Urothelium cell line (cell line): ENCODE measurements at regions not wholly inside any gene's neighbourhood (a gene's known extent, or its start where the extent isn't known, plus 50 kb on each side); places are given as distances from the start of the nearest gene placed in this dataset.

Source experiments
- DNase-seq: peaks from one replicate; pipeline ENCODE4 v3.0.0; 2011; ENCODE audit warnings: low spot score, mixed read lengths
- FAIRE-seq: peaks from 2 replicates; lab custom pipeline; 2011; peaks lifted over from hg19 to GRCh38; lab: Jason Lieb, UNC

GRCh38 chr1:172883387-172883791, 167.4 kb downstream of the TNFSF18 start:
- no peak for DNase-seq
- no peak for FAIRE-seq

GRCh38 chr1:172883844-172884243, 166.9 kb downstream of the TNFSF18 start:
- DNase-seq (no peak), FAIRE-seq (no peak)

GRCh38 chr1:172885411-172885810, 165.3 kb downstream of the TNFSF18 start:
- FAIRE-seq, result no peak

GRCh38 chr1:172885971-172886370, 164.8 kb downstream of the TNFSF18 start:
- FAIRE-seq (no peak), DNase-seq (no peak)

More at GRCh38 chr1:172885411-172885810, 165.3 kb downstream of the TNFSF18 start:
- DNase-seq, result no peak

GRCh38 chr1:172887162-172887561, 163.6 kb downstream of the TNFSF18 start:
- no peak for DNase-seq
- FAIRE-seq, result no peak

- no peak for DNase-seq
- no peak for FAIRE-seq
Observed at GRCh38 chr1:172893146-172893841, 157.4 kb downstream of the TNFSF18 start.

- DNase-seq, result no peak
- FAIRE-seq, result no peak
Observed at GRCh38 chr1:172894349-172895049, 156.2 kb downstream of the TNFSF18 start.

GRCh38 chr1:172895050-172895460, 155.7 kb downstream of the TNFSF18 start:
- FAIRE-seq, result no peak

GRCh38 chr1:172895761-172896160, 155.0 kb downstream of the TNFSF18 start:
- FAIRE-seq (no peak), DNase-seq (no peak)

More at GRCh38 chr1:172895050-172895460, 155.7 kb downstream of the TNFSF18 start:
- no peak for DNase-seq

GRCh38 chr1:172897738-172898137, 153.0 kb downstream of the TNFSF18 start:
- DNase-seq (no peak), FAIRE-seq (no peak)

- DNase-seq, result no peak
- no peak for FAIRE-seq
Observed at GRCh38 chr1:172898866-172899265, 151.9 kb downstream of the TNFSF18 start.

- no peak for DNase-seq
- FAIRE-seq, result no peak
Observed at GRCh38 chr1:172900376-172900997, 150.3 kb downstream of the TNFSF18 start.

- FAIRE-seq, result no peak
Observed at GRCh38 chr1:172902200-172902599, 148.5 kb downstream of the TNFSF18 start.

GRCh38 chr1:172902861-172903381, 147.8 kb downstream of the TNFSF18 start:
- DNase-seq (no peak), FAIRE-seq (no peak)

More at GRCh38 chr1:172902200-172902599, 148.5 kb downstream of the TNFSF18 start:
- DNase-seq, result no peak

GRCh38 chr1:172903581-172904220, 147.0 kb downstream of the TNFSF18 start:
- DNase-seq (no peak), FAIRE-seq (no peak)

- no peak for FAIRE-seq
- no peak for DNase-seq
Observed at GRCh38 chr1:172905452-172905851, 145.3 kb downstream of the TNFSF18 start.

- DNase-seq, result peak; percentile 41
Observed at GRCh38 chr1:172906778-172907592, 143.8 kb downstream of the TNFSF18 start.

GRCh38 chr1:172907834-172908326, 142.9 kb downstream of the TNFSF18 start:
- FAIRE-seq (no peak), DNase-seq (no peak)

More at GRCh38 chr1:172906778-172907592, 143.8 kb downstream of the TNFSF18 start:
- no peak for FAIRE-seq

GRCh38 chr1:172909606-172910326, 141.0 kb downstream of the TNFSF18 start:
- peak; percentile 60 for DNase-seq
- FAIRE-seq, result peak; percentile 76
